Neural cell (in vitro differentiated cells): ENCODE measurements at regions not wholly inside any gene's neighbourhood (a gene's known extent, or its start where the extent isn't known, plus 50 kb on each side); places are given as distances from the start of the nearest gene placed in this dataset.

Experiments used
- H2AFZ ChIP-seq: fragments of 200-600, 300-800 bp; sonication (generic), shearing (Covaris generic); 2 replicates; pipeline ENCODE4 v1.6.0; 2014; ENCODE audit warnings: low read depth, mild to moderate bottlenecking, antibody characterized with exemption, low read length, moderate library complexity
- H3F3A ChIP-seq: fragments of 200-600 bp; shearing (Covaris generic); 2 replicates; pipeline ENCODE4 v1.6.1; 2016; ENCODE audit warnings: mild to moderate bottlenecking, moderate library complexity, mixed read lengths, antibody characterized with exemption, low read length; ENCODE audit not compliant: insufficient read depth, poor library complexity, severe bottlenecking
- H3K27ac ChIP-seq: fragments of 200-600, 300-800 bp; sonication (generic), shearing (Covaris generic); 2 replicates; pipeline ENCODE4 v1.5.1; 2014; ENCODE audit warnings: mild to moderate bottlenecking, low read length, moderate library complexity
- H3K27me3 ChIP-seq: fragments of 300-800, 200-600 bp; sonication (generic), shearing (Covaris generic); 2 replicates; pipeline ENCODE4 v1.6.0; 2014; ENCODE audit warnings: mild to moderate bottlenecking, low read depth, low read length, moderate library complexity; ENCODE audit not compliant: insufficient read depth
- H3K36me3 ChIP-seq: fragments of 300-800, 200-600 bp; sonication (generic), shearing (Covaris generic); 2 replicates; pipeline ENCODE4 v1.5.1; 2014; ENCODE audit warnings: mild to moderate bottlenecking, antibody characterized with exemption, low read length, moderate library complexity; ENCODE audit not compliant: insufficient read depth
- H3K4me2 ChIP-seq: fragments of 300-800, 200-600 bp; sonication (generic), shearing (Covaris generic); 2 replicates; pipeline ENCODE4 v1.6.0; 2014; ENCODE audit warnings: mild to moderate bottlenecking, low read length
- H3K4me3 ChIP-seq: fragments of 300-800, 200-600 bp; sonication (generic), shearing (Covaris generic); 2 replicates; pipeline ENCODE4 v1.5.1; 2014; ENCODE audit warnings: mild to moderate bottlenecking, low read length, moderate library complexity
- H3K79me2 ChIP-seq: fragments of 200-600 bp; shearing (Covaris generic); replicated peaks from 2 replicates; pipeline ENCODE4 v1.6.0; 2014; ENCODE audit warnings: mild to moderate bottlenecking, low read length, moderate library complexity; ENCODE audit not compliant: insufficient read depth
- H3K9ac ChIP-seq: fragments of 300-800, 200-600 bp; sonication (generic), shearing (Covaris generic); 2 replicates; pipeline ENCODE4 v1.6.1; 2016; ENCODE audit warnings: mild to moderate bottlenecking, low read length, mixed read lengths
- H3K9me2 ChIP-seq: fragments of 200-600 bp; shearing (Covaris generic); 2 replicates; pipeline ENCODE4 v1.6.1; 2016; ENCODE audit warnings: mild to moderate bottlenecking, low read length, mixed read lengths; ENCODE audit not compliant: insufficient read depth
- H3K9me3 ChIP-seq: fragments of 200-600, 300-800 bp; sonication (generic), shearing (Covaris generic); 2 replicates; pipeline ENCODE4 v1.6.1; 2016; ENCODE audit warnings: mild to moderate bottlenecking, mixed run types, low read length, moderate library complexity, mixed read lengths
- H4K20me1 ChIP-seq: fragments of 200-600 bp; shearing (Covaris generic); 2 replicates; pipeline ENCODE4 v1.6.1; 2016; ENCODE audit warnings: mild to moderate bottlenecking, mixed run types; ENCODE audit not compliant: insufficient read depth
- EP300 ChIP-seq: fragments of 450-650 bp; conservative IDR thresholded peaks from 2 replicates; pipeline ENCODE4 v1.6.1; 2014; ENCODE audit warnings: antibody characterized with exemption, mild to moderate bottlenecking, moderate library complexity; ENCODE audit not compliant: poor library complexity, severe bottlenecking
- EZH2 ChIP-seq: fragments of 200-600, 300-800 bp; shearing (Covaris generic), sonication (generic); IDR thresholded peaks from 2 replicates; pipeline ENCODE4 v1.6.1; 2014; ENCODE audit warnings: antibody characterized with exemption, low read length, borderline replicate concordance, mild to moderate bottlenecking; ENCODE audit not compliant: insufficient read depth, poor library complexity, severe bottlenecking
- MXI1 ChIP-seq: fragments of 450-650 bp; conservative IDR thresholded peaks from 2 replicates; pipeline ENCODE4 v1.6.1; 2014; ENCODE audit warnings: antibody characterized with exemption, mild to moderate bottlenecking; ENCODE audit not compliant: poor library complexity, severe bottlenecking
- POLR2AphosphoS5 ChIP-seq: IDR thresholded peaks from 2 replicates; pipeline ENCODE4 v1.6.1; 2012
- RAD21 ChIP-seq: fragments of 450-650 bp; conservative IDR thresholded peaks from 2 replicates; pipeline ENCODE4 v1.6.1; 2014; ENCODE audit warnings: antibody characterized with exemption, mild to moderate bottlenecking, moderate library complexity
- SMC3 ChIP-seq: fragments of 450-650 bp; conservative IDR thresholded peaks from 2 replicates; pipeline ENCODE4 v1.6.1; 2014; ENCODE audit warnings: antibody characterized with exemption, mild to moderate bottlenecking, moderate library complexity; ENCODE audit not compliant: poor library complexity
- TAF1 ChIP-seq: IDR thresholded peaks from 2 replicates; pipeline ENCODE4 v1.6.1; 2012; ENCODE audit warnings: low read depth
- TF ChIP-seq, protein P1 (sequence below): fragments of 450-650 bp; IDR thresholded peaks from 2 replicates; pipeline ENCODE4 v1.5.1; 2014; ENCODE audit warnings: antibody characterized with exemption, mild to moderate bottlenecking, moderate library complexity; ENCODE audit not compliant: poor library complexity, severe bottlenecking
- TF ChIP-seq, protein P2 (sequence below): IDR thresholded peaks from 2 replicates; pipeline ENCODE4 v1.6.1; 2012; ENCODE audit warnings: borderline replicate concordance

DNA sequence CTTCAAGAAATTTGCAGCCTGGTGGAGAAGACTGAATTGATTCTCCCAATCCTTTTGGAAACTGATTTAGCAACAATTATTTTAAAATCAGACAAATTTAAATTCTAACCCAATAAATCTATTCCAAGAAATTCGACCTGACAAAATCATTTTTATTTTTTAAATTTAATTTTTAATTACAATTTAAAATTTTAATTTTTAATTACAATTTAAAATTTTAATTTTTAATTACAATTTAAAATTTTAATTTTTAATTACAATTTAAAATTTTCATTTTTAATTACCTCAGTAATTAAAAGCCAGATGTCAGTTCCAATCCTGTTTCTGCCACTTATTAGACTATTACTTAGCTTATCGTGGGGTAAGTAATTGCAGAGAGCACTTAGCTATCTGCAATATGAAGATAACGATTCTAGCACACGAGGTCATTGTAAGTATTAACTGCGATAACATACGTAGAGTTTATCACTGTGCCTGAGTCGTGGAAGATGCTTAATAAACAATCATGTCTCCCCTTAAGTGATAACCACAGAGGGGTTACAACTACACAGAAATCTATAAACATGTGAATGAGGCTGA lies 346.4 kb upstream of the SLC24A2 start:
- no peaks in the 10 kb centered on the region for H3F3A ChIP-seq
- H3K27ac ChIP-seq = no peak overlapping the region
- no peak overlapping the region for H3K4me3 ChIP-seq
- no peak overlapping the region for H3K4me2 ChIP-seq
- H4K20me1 ChIP-seq = no peaks in the 10 kb centered on the region
- no peaks in the 10 kb centered on the region for H3K36me3 ChIP-seq
- no peaks in the 10 kb centered on the region for H3K27me3 ChIP-seq
- H2AFZ ChIP-seq = no peak overlapping the region
- no peak for TF ChIP-seq POLR2AphosphoS5
- TF ChIP-seq EZH2 = no peak
- TF ChIP-seq, protein P1, sequence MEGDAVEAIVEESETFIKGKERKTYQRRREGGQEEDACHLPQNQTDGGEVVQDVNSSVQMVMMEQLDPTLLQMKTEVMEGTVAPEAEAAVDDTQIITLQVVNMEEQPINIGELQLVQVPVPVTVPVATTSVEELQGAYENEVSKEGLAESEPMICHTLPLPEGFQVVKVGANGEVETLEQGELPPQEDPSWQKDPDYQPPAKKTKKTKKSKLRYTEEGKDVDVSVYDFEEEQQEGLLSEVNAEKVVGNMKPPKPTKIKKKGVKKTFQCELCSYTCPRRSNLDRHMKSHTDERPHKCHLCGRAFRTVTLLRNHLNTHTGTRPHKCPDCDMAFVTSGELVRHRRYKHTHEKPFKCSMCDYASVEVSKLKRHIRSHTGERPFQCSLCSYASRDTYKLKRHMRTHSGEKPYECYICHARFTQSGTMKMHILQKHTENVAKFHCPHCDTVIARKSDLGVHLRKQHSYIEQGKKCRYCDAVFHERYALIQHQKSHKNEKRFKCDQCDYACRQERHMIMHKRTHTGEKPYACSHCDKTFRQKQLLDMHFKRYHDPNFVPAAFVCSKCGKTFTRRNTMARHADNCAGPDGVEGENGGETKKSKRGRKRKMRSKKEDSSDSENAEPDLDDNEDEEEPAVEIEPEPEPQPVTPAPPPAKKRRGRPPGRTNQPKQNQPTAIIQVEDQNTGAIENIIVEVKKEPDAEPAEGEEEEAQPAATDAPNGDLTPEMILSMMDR = no peak
- no peak for TF ChIP-seq EP300
- no peak for TF ChIP-seq MXI1
- TF ChIP-seq TAF1 = no peak
- TF ChIP-seq, protein P2, sequence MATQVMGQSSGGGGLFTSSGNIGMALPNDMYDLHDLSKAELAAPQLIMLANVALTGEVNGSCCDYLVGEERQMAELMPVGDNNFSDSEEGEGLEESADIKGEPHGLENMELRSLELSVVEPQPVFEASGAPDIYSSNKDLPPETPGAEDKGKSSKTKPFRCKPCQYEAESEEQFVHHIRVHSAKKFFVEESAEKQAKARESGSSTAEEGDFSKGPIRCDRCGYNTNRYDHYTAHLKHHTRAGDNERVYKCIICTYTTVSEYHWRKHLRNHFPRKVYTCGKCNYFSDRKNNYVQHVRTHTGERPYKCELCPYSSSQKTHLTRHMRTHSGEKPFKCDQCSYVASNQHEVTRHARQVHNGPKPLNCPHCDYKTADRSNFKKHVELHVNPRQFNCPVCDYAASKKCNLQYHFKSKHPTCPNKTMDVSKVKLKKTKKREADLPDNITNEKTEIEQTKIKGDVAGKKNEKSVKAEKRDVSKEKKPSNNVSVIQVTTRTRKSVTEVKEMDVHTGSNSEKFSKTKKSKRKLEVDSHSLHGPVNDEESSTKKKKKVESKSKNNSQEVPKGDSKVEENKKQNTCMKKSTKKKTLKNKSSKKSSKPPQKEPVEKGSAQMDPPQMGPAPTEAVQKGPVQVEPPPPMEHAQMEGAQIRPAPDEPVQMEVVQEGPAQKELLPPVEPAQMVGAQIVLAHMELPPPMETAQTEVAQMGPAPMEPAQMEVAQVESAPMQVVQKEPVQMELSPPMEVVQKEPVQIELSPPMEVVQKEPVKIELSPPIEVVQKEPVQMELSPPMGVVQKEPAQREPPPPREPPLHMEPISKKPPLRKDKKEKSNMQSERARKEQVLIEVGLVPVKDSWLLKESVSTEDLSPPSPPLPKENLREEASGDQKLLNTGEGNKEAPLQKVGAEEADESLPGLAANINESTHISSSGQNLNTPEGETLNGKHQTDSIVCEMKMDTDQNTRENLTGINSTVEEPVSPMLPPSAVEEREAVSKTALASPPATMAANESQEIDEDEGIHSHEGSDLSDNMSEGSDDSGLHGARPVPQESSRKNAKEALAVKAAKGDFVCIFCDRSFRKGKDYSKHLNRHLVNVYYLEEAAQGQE = no peak
- TF ChIP-seq RAD21 = no peak
- no peak for TF ChIP-seq SMC3
- no peak overlapping the region for H3K9ac ChIP-seq
- H3K9me3 ChIP-seq = no peaks in the 10 kb centered on the region
- H3K9me2 ChIP-seq = no peaks in the 10 kb centered on the region
- no peaks in the 10 kb centered on the region for H3K79me2 ChIP-seq

DNA sequence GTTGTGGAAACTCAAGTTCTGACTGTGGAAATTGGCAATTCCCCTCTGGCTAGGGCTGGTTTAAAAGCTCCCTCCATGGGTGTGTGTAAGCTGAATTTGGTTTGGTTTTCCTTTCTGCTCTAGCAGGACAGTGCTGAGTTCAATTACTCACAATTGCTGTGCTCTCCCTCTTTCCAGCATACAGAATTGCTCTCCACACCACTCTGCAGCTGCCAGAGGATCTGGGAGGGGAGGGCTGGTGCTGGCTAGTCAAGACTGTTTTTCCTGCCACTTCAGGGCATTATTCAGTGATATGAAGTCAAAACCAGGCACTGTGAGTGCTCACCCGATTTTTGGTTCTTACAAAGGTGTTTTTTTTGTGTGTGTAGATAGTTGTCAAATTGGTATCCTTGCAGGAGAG lies 336.9 kb upstream of the SLC24A2 start:
- Histone ChIP-seq H3K36me3 (no peaks in the 10 kb centered on the region), H3K27ac (no peak overlapping the region), H3K27me3 (no peaks in the 10 kb centered on the region), H4K20me1 (no peaks in the 10 kb centered on the region), H3K4me3 (no peak overlapping the region), H3K9me3 (no peaks in the 10 kb centered on the region), H3K79me2 (no peaks in the 10 kb centered on the region), H3K9ac (no peak overlapping the region), H3K4me2 (no peak overlapping the region), H3F3A (no peaks in the 10 kb centered on the region), H2AFZ (no peak overlapping the region), H3K9me2 (no peaks in the 10 kb centered on the region)
- TF ChIP-seq EZH2 (no peak), EP300 (no peak), MXI1 (no peak), TAF1 (no peak), SMC3 (no peak), POLR2AphosphoS5 (no peak), RAD21 (no peak)
- TF ChIP-seq, protein P2 = no peak
- TF ChIP-seq, protein P1 = no peak
